ENCODE measurements at regions not wholly inside any gene's neighbourhood (a gene's known extent, or its start where the extent isn't known, plus 50 kb on each side); places are given as distances from the start of the nearest gene placed in this dataset.

- TF ChIP-seq CTCF (conservative IDR thresholded peaks at IDR 0.05; ENCODE audit: low read length) (no peak), EZH2phosphoT487 (IDR thresholded peaks at IDR 0.05; ENCODE audit: borderline replicate concordance, low read depth, low read length) (no peak)
Observed at GRCh38 chr18:24942144-24942543, 409.8 kb downstream of the ZNF521 start.

All from OCI-LY7 (cell line).